ENCODE measurements at regions not wholly inside any gene's neighbourhood (a gene's known extent, or its start where the extent isn't known, plus 50 kb on each side); places are given as distances from the start of the nearest gene placed in this dataset.

GRCh38 chr19:23810496-23810895 lies 51.8 kb upstream of the ZNF681 start:
- H3K4me1 ChIP-seq (ENCODE audit: low read depth) = no peaks in the 10 kb centered on the region
- ATAC-seq (no peak), DNase-seq (no peak)
- no peak overlapping the region for H3K4me3 ChIP-seq
- TF ChIP-seq CTCF (IDR thresholded peaks at IDR 0.05) = no peak
- H3K9me3 ChIP-seq = peaks cover 4% of the 10 kb centered on the region
- no peaks in the 10 kb centered on the region for H3K36me3 ChIP-seq (ENCODE audit: low read depth)
- intact Hi-C loops (cut with DNase I, micrococcal nuclease) = no loop called here

All from mucosa of descending colon (tissue), 3 donors.